ENCODE measurements at regions not wholly inside any gene's neighbourhood (a gene's known extent, or its start where the extent isn't known, plus 50 kb on each side); places are given as distances from the start of the nearest gene placed in this dataset.

DNA sequence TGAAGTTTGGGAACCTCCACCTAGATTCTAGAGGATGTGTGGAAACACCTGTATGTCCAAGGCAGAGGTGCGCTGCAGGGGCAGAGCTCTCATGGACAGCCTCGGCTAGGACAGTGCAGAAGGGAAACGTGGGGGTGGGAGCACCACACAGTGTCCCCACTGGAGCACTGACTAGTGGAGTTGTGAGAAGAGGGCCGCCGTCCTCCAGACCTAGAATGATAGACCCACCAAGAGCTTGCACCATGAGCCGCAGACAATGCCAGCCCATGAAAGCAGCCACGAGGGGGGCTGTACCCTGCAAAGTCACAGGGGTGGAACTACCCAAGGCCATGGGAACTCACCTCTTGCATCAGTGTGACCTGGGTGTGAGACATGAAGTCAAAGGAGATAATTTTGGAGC is 274.5 kb upstream of the FMR1 start:
- Histone ChIP-seq H3K27ac (no peak overlapping the region), H3K4me3 (no peak overlapping the region), H3K27me3 (no peaks in the 10 kb centered on the region), H3K9me3 (no peaks in the 10 kb centered on the region), H3K4me1 (no peaks in the 10 kb centered on the region), H3K36me3 (no peaks in the 10 kb centered on the region)
- TF ChIP-seq CTCF (IDR thresholded peaks at IDR 0.05): no peak
- no peak for DNase-seq (ENCODE audit: low spot score)

DNA sequence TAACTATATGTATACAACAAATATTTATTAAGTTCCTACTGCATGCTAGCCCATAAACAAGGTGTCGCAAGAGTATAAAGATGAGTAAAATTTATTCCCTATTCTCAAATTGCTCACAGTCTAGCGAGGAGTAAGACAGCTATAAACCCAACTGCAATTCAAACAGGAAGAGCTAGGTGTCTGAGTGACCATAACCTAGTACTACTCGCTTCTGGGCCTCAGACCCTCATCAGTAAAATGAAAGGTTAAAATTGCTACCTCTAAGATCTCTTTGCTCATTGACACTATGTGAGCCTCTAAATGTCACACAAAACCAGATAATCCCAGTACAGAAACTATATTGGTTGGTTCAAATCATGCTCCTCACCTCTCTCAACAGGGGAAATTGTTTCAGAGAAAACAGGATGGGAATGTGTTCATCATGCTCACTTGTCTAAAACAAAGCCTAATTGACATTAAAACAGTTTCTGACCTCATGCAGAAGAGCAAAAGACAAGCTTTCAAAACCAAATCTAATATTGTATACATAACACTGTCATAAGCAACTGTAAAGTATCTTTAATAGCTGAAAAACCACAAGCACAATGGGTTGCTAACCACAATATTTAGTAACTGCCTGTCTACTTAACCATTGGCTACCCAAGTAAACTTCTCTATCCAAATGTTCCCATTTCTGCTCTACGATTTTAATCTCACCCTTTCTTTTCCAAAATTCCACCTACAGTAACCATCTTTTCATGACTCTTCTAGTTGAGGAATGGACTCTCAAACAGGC is 264.6 kb upstream of the FMR1 start:
- TF ChIP-seq CTCF (IDR thresholded peaks at IDR 0.05): no peak
- no peak overlapping the region for H3K4me3 ChIP-seq
- no peak for DNase-seq (ENCODE audit: low spot score)

DNA sequence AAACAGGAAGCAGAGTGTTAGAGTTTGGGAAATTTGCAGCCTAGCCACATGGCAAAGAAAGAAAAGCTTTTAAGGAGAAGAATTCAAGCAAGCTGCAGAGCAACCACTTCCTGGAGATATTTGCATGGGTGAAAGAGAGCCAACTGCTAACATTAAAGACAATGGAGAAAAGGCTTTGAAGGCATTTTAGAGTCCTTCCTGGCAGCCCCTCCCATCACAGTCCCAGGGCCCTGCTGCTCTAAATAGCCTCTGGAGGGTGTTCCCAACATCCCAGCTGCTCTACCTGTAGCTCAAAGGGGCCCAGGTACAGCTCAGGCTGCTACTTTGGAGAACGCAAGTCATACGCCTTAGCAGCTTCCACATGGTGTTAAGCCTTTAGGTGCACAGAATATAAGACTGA is 235.9 kb upstream of the FMR1 start:
- H3K27ac ChIP-seq: no peak overlapping the region
- no peak overlapping the region for H3K4me3 ChIP-seq
- no peaks in the 10 kb centered on the region for H3K36me3 ChIP-seq
- H3K9me3 ChIP-seq: no peaks in the 10 kb centered on the region
- TF ChIP-seq CTCF (IDR thresholded peaks at IDR 0.05): no peak
- H3K27me3 ChIP-seq: no peaks in the 10 kb centered on the region
- no peaks in the 10 kb centered on the region for H3K4me1 ChIP-seq
- no peak for DNase-seq (ENCODE audit: low spot score)

More for the DNA sequence above, 264.6 kb upstream of the FMR1 start:
- H3K36me3 ChIP-seq: no peaks in the 10 kb centered on the region
- H3K9me3 ChIP-seq: no peaks in the 10 kb centered on the region
- no peak overlapping the region for H3K27ac ChIP-seq
- H3K4me1 ChIP-seq: no peaks in the 10 kb centered on the region
- H3K27me3 ChIP-seq: no peaks in the 10 kb centered on the region

DNA sequence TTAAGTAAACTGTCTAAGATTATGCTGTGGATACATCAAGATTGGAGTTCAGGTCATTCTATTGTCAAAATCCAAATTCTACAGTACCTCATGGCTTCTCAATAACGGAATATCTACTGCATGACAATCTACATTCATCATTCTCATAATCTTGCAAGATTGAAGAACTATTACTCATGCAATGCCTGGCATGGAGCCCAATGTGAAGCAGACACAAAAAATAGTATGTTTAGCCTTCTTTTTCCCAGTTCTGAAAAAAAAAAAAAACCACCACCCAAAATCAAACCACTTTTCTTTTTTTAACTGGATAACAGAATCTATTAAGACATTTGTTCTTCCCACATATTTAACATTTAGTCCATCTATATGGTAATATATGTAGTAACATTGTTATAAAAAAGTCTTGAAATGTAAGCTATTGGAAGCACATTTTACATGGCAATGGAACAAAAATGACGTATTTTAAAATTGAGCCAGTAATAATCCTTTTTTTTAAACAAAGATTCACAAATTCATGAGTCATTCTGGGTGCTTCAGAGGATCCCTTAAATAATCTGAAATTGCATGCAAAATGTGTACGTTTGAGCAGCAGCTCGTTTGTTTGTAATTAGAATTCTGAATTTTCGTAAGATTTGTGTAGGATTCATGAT is 232.2 kb upstream of the FMR1 start:
- H3K4me1 ChIP-seq: no peaks in the 10 kb centered on the region
- H3K36me3 ChIP-seq: no peaks in the 10 kb centered on the region
- no peak for DNase-seq (ENCODE audit: low spot score)
- TF ChIP-seq CTCF (IDR thresholded peaks at IDR 0.05): no peak
- H3K27ac ChIP-seq: no peak overlapping the region
- no peak overlapping the region for H3K4me3 ChIP-seq
- H3K9me3 ChIP-seq: no peaks in the 10 kb centered on the region
- H3K27me3 ChIP-seq: no peaks in the 10 kb centered on the region

- no peak for DNase-seq (ENCODE audit: low spot score)
- Histone ChIP-seq H3K36me3 (no peaks in the 10 kb centered on the region), H3K27ac (no peak overlapping the region), H3K4me1 (no peaks in the 10 kb centered on the region), H3K27me3 (no peaks in the 10 kb centered on the region), H3K4me3 (no peak overlapping the region), H3K9me3 (no peaks in the 10 kb centered on the region)
- no peak for TF ChIP-seq CTCF (IDR thresholded peaks at IDR 0.05)
Observed at GRCh38 chrX:147680251-147680650, 231.5 kb upstream of the FMR1 start.
